GM18858 (cell line): ENCODE measurements at regions not wholly inside any gene's neighbourhood (a gene's known extent, or its start where the extent isn't known, plus 50 kb on each side); places are given as distances from the start of the nearest gene placed in this dataset.
"Not testable (repeated sequence)": the region's sequence is repeated elsewhere in the genome, so short reads cannot be mapped to it uniquely, and the experiment has no call there.

ENCODE experiments used
- ATAC-seq: cut with Tn5 transposase; IDR thresholded peaks from one replicate; pipeline ENCODE4 v1.9.1; 2021; ENCODE audit not compliant: unreplicated experiment

DNA sequence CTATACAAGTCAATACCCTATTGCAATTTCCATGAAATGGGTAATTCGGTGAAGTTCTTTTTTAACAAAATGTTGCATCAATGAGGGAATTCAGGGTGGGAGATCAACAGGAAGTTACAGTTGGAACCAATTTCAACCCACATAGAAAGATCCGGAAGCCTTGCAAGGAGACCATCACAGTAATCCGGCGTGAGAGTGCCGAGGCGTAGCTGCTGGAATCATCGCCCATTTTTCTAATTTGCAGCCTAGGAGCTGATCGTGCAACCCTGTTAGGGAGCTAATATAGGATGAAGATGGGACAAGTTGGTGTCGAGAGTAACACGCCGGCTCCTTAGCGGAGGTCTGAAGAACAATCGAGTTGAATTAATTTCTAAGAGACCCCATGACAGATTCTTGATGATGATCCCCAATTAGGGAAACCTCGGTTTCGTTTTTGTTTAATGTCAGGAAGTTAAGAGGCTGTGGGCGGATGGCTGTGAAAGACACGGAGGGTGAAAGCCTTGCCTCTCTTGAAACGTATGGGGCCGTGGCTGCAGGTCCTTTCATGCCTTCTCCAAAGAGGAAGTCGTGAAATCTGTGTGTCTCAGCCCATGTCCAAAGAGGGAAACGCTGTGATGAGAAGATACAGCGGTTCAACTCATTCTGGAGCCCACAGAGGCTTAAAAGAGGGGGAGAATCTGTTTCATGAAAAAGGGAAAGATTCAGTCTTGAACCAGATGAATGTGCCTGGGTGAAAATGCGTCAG, 51.2 kb upstream of the CARD11 start:
- no peak for ATAC-seq

DNA sequence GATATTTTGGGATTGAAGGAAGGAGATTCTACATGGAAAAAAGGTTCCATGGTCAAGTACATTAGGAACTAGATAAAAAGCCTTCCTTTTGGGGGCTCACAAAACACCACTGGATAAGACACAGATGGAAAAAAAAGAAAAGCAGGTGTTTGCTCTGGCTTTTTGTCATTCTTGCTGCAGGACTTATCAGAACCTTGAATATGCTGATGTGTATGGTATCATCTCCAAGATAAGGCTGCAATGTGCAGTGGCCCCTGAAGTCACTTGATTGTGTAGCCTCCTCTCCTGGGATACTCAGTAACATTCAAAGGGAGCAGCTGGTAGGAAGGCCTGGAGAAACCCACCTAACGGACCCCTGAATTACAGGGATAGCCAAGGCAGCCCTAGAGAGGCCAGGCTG, 54.1 kb upstream of the CARD11 start:
- no peak for ATAC-seq

DNA sequence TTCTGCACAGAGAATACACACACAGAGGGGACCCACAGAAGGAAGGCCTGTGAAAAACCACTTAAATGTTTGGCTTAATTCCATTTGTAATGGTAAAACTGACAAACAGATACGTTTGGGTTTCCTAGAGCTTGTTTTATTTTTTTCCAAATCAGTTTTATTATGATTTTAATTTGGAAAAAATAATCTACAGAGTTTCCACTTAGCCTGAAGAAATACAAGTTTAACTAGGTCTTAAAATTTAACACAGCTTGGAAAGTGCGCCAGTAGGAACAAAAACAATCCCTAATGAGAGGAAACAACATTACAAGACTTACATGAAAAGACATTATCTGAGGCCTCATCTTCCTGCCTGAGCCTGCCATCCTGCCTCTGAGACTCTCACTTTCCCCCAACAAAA, 58.5 kb upstream of the CARD11 start:
- ATAC-seq = no peak

DNA sequence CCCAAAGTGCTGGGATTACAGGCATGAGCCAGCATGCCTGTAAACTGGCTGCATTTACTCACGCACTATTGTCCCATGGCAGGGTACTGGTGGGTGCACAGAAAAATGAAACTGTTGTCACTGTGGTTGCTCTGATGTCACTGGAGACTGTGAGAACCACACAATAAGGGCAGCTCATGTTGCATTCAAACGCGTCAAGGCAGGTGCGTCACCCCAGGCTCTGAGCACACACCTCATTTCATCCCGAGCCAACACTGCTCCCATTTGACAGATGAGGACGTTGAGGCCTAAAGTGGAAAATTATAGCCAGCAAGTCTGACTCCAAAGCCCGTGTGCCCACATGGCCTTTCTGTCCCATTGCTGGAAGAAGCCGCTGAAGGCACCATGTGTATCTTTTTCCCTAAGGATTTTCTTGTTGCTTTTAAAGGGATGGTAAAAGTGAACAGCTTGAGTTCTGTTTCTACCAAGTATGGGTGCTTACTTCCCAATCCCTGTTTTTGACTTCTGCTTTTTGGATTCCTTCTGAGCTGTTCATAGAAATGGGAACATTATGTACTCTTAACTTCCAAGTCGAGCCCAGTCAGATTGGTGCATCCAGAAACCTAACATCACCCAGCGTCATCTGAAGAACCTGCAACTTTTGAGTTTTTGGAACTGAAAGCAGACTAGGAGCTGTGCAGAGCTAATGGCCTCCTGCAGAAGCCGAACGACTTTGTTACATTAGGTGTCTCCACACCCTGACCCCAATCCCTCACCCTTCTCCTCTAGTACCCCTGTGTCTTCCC, 60.1 kb upstream of the CARD11 start:
- ATAC-seq = no peak

DNA sequence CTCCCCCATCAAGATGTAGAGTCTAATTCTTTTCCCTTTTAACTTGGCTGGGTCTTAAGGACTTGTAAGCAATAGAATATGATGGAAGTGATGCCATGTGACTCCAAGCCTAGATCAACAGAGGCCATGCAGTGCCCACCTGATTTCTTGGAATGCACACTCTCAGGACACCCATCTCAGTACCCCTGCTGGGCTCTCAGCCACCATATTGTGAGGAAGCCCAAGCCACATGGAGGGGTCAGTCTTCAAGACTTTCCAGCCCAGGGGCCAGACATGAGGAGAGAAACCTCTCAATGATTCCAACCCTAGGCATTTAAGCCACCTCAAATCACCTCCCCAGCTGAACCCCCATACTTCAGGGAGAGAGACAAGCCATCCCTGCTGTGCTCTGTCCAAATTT, 62.2 kb upstream of the CARD11 start:
- no peak for ATAC-seq

DNA sequence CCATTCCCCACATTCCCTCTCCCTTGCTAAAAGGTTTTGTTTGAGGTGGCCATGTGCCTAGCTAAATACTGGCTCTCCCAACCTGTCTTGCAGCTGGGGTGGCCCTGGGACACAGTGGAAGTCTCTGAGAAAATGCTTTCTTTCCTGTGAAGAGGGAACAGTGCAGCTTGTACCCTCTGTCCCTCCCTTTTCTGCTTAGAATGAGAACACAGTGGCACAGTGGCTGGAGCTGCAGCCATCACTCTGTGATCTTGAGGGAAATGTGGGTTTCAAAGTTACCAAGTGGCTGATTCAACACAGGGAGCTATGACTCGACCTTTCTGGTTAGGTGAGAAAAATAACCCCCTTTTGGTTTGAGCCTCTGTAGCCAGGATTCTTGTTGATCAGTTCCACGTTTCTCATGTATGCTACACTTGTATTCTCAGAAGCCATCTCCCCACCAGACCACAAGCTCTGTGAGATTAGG, 62.7 kb upstream of the CARD11 start:
- no peak for ATAC-seq

DNA sequence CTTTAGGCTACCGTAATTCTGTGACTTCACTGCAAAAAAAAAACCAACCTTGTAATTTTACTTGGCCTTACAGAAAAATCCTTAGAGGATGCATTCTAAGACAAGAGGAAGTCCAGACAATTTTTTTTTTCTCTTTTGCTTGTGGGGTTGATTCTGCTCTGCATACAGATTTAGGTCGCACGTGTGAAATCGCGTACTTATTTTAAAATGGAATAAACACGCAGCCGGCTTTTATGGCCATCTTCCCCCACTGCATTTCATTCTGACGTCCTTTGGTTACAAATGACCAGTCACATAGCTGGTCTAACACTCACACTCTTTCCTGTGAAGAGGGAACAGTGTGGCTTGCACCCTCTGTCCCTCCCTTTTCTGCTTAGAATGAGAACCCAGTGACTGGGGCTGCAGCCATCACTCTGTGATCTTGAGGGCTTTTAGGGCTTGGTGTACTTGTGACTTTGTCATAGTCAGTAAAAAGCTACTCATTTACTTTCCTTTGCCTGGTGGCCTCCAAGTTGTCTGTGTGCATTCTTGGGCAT, 63.6 kb upstream of the CARD11 start:
- no peak for ATAC-seq

DNA sequence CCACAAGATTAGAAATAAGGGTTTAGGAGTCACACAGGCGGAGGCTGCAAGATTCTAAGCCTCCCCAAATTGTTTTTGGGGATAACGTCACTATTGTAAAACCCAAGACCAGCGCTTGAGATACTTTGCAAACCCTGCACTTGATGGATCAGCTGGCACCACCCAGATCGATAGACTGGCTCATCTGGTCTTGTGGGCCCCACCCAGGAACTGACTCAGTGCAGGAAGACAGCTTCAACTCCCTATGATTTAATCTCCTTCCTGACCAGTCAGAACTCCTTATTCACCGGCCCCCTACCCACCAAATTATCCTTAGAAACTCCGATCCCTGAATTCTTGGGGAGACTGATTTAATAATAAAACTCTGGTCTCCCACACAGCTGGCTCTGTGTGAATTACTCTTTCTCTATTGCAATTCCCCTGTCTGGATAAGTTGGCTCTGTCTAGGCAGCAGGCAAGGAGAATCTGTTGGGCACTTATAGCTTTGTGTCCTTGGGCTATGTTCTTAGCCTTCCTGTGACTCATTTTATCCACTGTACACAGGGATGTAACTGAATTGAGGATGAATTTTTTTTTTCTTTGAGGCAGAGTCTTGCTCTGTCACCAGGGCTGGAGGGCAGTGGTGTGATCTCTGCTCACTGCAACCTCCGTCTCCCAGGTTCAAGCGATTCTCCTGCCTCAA, 64.4 kb upstream of the CARD11 start:
- no peak for ATAC-seq

DNA sequence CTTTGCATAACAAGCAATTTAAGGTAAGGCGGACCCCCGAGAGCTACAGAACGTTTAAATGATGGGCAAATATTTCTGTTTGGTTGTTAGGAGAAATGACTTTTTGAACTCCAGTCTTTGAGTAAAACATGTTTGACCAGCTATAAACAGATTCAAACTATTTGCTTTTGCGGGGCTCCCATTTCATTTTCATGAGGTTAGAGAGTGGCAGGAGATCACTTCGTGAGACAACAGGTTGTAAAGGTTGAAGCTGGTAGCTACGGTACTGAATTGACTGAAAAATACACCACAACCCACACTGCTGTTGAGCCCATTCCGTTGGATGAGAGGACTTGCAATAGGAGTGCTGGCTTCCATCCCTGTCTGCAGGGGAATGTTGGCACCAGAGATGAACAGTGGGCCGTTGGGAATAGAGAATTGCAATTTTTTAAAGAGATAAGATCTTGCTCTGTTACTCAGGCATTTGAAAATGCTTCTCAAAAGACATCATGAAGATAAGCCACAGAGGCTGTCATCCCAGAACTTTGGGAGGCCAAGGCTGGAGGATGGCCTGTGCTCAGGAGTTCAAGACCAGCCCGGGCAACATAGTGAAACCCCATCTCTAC, 65.7 kb upstream of the CARD11 start:
- no peak for ATAC-seq

DNA sequence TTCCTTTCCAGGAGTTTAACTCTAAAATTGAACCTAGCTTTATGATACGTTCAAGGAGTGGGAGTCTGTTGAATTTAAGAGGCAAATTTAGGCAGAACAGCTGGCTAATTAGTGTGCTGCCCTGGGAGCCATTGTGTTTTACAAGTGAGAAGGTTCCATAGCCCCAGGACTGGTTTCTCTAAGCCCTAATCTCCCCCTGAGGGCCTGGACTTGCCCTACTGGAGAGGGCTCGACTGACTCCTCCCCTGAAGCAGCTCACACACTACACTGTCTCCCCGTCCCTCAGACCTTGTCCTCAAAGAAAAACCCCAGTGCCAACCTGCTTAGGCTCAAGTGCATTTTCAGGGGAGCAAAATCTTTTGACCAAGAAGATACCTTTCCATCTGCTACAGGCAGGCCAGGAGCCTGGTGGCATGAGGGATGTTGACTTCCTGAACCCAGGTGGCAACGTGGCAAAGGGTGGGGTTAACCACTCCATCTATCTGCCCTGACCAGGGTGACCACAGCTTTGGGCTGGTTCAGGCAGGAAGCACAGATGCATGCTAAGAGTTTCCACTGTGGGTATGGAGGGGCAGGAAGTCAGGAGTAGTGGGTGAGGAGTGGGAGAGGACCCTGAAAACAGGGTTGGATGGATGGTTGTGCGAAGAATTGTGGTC, 68.9 kb upstream of the CARD11 start:
- ATAC-seq = no peak

DNA sequence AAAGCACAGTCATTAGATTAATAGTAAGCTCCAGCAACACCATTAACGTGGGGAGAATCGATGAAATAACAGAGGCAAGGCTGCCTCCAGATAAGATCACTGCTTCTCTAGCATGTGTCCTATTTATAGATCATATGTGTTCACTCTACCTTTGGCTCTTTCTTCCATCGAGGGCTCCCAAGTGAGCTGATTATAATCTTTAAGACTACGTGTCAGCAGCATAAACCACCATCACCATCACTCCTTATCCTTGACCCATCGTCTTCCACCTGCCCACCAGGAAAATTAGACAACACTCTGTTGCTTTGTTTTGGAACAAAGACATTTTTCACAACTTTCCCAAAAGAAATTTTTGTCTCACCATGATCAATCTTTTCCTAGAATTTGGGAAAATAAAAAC, 71.2 kb upstream of the CARD11 start:
- ATAC-seq = no peak

DNA sequence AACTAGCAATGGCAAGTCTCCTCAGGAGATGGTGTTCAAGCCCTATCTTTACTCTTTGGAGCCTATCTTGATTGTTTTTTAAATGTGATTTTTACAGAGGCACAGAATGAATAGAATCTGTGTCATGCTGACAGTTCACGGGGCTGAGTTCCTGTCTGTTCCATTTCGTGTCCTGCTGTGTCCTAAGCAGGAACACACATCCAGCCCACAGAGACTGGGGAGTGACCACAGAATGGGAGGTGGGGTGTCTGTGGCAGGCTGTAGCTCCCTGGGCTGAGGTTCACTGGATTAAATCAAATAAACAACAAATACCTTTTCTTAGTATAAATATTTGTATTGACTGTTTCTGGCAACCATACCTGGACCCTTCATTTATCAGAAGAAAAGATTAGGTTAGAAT, 73.4 kb upstream of the CARD11 start:
- no peak for ATAC-seq

DNA sequence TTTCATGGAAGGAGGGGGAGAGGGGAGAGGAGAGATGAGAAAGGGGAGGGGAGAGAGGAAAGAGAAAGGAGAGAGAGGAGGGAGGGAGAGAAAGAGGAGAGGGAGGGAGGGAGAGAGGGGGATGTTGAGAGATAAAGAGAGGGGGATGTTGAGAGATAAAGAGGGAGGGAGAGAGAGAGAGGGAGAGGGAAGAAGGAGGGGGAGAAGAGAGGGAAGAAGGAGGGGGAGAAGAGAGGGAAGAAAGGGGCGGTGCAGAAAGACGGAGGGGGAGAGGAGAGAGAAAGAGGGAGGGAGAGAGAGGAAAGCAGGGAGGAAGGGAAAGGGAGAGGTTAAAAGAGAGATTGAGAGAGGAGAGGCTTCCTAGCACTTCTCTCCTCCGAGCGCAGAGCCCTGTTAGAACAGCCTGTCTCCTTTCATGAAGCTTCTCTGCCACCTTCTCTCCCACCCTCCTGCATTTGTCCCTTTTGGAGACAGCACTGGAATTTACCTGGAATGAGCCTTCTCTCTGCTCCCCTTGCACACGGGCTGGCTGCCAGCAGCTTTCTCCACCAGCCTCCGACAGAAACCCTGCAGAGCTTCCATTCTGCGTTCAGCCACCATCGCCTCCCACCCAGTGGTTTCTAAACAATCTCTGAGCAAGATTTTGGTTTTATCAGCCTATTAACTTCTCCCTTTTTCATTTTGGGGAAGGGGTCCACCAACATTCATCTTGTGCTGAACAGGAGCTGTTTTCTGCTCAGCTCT, 74.0 kb upstream of the CARD11 start:
- no peak for ATAC-seq

DNA sequence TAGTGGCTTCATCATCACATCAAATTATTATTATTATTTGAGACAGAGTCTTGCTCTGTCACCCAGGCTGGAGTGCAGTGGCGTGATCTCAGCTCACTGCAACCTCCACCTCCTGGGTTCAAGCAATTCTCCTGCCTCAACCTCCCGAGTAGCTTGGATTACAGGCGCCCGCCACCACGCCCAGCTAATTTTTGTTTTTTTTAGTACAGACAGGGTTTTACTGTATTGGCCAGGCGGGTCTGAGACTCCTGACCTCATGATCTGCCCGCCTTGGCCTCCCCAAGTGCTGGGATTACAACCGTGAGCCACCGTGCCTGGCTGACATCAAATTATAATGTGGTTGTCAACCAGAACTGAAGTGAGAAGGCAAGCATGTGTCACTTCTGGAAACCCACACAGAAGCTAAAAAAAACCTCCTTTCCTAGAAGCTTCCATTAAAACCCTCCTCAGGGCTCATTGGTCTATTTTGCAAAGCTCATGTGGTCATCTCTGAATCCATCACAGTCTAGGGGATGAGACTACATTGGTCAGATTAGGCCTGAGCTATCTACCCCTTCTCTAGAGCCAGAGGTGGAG, 75.8 kb upstream of the CARD11 start:
- not testable (repeated sequence) for ATAC-seq

DNA sequence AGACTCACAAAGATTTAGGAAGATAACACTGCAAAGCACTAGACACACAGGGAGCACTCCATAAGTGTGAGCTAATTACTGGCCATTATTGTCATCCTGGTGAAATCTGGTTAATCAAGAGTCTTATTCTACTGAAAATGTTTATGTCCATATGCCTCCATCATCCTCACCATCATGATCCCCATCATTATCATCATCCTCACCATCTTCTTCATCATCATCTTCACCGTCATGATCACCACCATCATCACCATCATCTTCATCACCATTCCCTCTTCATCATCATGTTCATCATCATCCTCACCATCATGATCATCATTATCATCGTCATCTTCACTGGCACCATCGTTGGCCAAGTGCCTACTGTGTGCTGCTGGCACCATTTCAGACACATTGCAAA, 76.3 kb upstream of the CARD11 start:
- no peak for ATAC-seq

DNA sequence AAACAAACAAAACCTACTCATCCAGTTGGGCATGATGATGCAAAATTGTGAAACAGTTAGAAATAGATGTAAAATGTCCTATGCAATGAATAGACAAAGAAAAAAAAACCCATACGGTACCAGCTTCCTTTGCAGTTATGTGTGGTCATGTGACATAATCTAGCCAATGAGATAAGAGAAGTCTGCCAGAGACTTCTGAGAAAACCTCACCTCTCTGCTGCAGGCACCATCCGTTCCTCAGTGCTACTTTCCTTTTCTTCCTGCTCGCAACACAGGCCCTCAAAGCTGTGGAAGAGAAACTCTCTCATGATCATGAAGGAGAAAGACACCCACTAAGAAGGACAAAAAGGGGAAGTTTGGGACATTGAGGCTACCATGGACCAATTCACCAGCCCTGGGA, 76.8 kb upstream of the CARD11 start:
- ATAC-seq = no peak

DNA sequence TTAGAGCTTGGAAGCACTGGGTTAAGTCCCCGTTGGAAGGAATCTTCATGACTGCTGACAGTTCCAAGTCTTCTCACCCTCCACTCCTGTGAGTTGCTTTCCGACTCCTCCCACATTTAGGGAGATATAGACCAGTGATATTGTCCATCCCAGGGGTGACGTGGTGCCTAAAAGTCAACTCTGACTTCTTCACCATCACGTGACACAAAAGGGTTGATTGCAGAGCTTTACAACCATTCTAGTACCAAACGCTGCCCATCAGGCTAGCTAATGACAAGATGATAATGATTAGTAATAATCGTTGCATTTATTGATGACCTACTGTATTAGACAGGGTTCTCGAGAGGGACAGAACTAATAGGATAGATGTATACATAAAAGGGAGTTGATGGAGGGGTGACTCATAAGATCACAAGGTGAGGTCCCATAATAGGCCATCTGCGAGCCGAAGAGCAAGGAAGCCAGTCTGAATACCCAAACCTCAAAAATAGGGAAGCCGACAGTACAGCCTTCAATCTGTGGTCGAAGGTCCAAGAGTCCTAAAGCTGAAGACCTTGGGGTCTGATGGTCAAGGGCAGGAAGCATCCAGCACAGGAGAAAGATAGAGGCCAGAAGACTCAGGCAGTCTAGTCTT, 85.3 kb upstream of the CARD11 start:
- ATAC-seq = no peak

DNA sequence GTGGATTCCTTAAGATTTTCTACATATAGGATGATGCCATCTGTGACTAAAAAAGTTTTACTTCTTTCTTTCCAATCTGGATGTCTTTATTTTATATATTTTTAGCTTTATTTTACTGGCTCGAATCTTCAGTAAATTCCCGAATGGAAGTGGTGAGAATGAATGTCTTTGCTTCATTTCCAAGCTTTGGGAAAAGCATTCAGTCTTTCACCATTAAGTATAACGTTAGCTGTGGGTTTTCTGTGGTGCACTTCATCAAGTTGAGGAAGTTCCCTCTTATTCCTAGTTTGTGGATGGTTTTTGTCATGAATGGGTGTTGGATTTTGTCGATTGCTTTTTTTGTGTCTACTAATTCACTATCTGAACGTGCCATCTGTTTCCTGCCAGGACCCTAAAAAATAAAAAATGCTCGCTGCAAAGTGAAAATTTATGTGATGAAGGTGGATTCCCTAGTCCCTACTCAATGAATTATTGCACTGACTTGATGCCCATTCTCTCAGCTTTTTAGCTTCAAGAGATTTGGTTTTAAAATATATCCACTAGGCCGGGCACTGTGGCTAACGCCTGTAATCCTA, 90.2 kb upstream of the CARD11 start:
- no peak for ATAC-seq

DNA sequence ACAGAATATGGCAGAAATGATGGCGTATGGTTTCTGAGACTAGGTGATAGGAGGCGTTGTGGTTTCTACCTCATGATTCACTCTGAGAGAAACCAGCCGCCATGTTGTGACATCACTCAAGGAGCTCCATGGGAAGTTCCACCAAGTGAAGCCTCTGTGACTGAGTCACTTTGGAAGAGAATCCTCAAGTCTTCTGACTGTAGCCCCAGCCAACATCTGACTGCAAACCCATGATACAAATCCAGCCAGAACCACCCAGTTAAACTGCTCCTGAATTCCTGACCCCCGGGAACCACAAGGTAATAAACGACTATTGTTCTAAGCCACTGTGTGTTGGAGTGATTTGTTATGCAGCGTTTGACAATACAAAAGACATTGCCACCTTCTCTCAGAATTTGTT, 91.1 kb upstream of the CARD11 start:
- no peak for ATAC-seq
